Stimulated activated CD4-positive, alpha-beta T cell treated with anti-CD3 and anti-CD28 coated beads, TNF-alpha, amount 100 ng/mL, for 48 hours (primary cell): ENCODE measurements at regions not wholly inside any gene's neighbourhood (a gene's known extent, or its start where the extent isn't known, plus 50 kb on each side); places are given as distances from the start of the nearest gene placed in this dataset.
"Not testable (repeated sequence)": the region's sequence is repeated elsewhere in the genome, so short reads cannot be mapped to it uniquely, and the experiment has no call there.

Experiments
- DNase-seq, 3 donors: peaks; one replicate each; pipeline ENCODE4 v3.0.0-alpha.2; 2020; ENCODE audit warnings: low read depth in 3 of 3

DNA sequence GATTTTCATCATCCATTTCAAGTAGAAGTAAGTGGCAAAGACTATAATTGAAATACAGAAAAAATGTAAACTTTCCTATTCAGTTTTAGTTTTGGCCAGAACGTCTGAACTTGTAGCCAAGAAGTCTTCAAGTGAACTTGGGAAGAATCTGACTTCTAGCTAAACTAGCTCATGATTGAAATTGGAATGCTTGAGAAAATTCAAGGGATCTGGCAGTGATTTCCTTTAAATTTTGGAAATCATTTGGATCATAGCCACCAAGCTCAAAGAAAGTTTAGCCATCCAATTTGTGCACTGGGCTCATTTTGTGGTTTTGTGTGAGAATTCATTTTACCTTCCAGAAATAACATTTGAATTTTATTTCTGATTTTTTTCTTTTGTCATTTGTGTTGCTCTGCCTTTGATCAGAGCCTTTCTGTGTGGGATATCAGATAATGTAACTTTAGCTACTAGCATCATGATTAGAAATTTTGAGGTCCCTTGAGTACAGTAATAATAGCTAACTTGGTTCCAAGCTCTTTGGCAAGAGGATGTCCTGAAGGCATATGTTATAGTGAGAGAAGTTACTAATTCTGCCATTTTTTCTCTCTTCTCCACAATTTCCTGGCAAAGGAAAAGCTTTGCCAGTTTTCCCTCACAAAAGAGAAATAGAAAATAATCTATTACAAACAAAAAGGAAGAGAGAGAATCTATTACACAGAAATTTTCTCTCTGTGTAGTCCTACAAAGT lies 2123.7 kb upstream of the RAG2 start:
- DNase-seq: no peak

DNA sequence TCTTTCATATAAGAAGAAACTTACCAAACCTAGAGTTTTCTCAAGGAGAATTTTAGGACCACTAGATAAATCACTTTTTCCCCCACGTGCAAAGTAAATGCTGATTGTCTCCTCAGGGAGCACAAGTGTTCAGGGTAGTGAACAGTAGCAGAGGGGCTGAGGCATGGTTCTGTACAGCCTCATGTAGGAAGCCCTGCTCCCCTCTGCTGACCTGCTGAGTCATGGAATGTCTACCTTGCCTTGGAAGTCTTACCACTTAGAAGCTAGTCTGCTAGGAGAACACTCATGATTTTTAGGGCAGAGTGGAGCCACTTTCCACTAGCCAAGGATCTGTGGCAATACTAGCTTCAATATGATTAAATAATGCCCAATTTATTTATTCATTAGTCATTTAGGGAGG lies 2120.6 kb upstream of the RAG2 start:
- DNase-seq: no peak

DNA sequence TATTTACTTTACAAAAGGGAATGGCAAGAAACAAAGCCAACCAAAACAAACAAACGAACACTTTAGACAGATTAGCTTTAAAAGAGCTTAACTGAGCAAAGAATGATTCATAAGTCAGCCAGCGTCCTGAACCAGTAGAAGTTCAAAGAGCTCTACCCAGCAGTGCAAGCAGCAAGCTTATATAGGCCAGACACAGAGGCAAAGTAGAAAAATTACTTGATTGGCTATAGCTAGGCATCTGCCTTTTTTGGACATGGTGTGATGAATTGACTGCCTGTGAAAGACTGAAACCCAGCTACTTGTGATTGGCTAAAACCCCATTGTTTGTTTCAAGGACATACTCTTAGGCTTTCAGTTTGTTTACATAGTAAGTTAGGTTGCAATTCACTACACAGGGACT lies 2120.0 kb upstream of the RAG2 start:
- DNase-seq: no peak

DNA sequence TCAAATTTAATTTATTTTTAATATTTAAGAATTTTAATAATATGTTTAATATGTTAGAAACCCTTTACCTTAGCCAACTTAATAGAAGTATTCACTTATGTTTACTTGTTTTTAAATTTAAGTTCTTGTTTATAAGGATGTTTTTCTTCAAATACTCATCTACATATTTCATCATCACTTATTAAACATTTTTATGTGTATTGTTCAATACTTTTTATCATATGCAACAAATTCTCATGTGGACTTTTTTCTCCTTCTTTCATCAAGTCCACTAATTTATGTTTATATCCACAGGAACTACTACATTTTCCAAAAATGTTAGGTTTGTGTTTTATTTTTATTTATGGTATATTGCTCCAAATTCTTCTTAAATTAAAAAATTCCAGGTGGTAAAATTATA lies 2113.1 kb upstream of the RAG2 start:
- DNase-seq: no peak

DNA sequence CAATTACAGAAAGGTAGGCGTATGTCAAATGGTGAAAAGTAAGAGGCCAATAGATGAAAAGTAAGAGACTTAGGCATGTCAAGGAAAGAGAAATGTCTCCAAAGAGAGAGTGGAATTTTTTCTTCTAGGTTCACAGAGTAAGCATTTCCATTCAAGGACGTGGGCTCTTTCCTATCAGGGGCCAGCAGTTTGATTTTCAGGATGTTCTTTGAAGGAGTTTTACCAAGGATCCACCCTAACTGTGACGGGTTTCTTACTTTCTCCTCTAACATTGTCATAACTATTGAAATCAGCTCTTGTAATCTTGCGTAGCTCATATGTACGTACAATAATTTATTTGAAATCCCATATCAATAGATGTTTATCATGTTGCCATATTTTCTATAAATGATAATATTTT lies 2112.2 kb upstream of the RAG2 start:
- DNase-seq: no peak

DNA sequence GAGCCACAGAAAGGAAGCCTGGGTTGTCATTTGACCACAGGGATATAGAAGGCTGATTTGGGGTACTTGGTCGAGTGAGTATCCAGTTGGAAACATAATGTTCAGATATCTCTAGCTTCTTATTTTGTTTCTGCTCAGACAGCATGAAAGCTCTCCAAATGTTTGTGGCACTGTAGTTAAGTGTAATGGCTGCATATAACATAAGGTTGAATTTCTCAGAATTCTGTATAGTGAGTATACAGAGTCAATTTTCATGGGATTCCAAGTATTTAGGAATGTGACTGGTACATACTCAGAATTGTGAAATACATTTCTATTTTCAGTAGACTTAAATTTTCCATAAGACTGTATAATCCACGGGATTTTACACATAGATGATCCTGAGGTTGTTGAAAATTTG lies 2102.1 kb upstream of the RAG2 start:
- DNase-seq: no peak

DNA sequence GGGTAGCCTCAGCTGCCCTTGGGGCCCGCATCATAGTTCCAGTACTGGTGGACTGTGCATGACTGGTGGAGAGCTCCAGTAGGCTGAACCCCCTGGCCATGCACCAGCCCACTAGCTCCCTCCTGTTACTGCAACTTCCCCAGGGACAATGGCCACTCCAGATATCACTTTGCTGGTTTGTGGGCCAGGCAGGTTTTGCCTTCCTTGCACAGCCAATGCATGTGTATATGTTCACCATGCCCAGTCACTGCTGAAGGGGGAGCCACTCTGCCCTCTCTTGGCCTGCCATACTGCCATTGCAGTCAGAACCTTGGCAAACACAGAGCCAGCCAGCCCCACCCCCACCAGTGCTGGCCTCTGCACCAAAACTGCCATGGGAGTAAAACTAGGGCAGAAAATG lies 2095.3 kb upstream of the RAG2 start:
- DNase-seq: no peak

DNA sequence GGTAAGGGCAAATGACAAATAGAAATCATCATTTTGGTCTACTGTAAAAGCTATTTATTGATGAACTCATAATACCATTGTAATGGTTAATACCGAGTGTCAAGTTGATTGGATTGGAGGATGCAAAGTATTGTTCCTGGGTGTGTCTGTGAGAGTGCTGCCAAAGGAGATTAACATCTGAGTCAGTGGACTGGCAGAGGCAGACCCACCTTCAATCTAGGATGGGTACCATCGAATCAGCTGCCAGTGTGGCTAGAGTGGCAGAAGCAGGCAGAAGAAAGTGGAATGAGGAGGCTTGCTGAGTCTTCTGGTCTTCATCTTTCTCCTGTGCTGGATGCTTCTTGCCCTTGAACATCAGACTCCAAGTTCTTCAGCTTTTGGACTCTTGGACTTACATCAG lies 2092.2 kb upstream of the RAG2 start:
- DNase-seq: not testable (repeated sequence)

DNA sequence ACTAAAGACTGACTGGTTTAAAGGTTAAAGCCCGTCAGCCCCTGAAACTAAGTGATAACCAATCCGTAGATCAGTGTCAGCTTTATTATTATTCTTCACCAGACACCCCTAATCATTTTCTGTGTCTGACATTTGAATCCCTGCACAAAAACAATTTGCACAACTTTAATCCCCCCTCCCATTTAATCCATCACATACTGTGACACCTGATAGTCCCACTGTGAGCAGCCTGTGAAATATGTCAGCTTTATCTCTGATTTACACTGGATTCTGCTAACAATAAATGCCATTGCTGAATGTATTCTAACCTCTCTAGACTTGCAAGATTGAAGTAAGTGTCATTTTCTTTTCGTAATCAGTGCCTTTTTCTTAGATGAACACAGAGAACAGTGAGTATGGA lies 2089.0 kb upstream of the RAG2 start:
- DNase-seq: no peak

DNA sequence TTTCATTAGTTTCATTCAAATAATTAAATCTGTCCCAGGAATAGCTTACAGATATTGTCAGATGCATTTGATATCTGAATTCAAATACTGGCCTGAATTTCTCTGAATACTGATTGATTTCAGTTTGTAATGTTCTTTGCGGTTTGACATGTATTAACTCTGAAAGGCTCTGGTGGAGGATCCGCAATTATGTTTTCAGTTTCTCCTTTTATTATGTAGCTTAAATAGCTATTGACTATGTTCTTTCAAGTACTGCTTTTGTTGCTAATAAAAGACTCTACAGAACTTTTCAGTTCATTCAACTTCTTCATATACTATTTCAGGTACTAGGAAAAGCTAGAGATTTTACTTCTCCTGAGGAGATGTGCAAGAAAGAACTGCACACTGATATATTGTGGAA lies 2085.4 kb upstream of the RAG2 start:
- DNase-seq: no peak

DNA sequence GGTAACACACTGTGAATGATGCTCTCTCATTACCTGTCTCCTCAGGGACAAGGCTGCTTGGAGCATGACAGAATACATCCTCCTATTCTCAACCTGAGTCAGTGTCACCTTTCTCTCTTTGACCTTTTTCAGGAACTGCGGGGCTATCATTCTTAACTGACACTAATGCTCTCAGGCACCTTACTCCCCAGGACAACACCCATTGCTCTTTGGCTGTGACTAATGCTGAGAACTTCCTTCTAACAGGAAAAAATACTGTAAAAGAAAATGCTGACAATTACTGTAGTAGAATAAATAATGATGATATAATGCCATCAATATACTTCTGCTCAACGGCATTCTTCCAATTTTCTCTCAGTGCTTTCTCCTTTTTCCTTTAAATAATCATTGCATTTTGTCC lies 2082.7 kb upstream of the RAG2 start:
- DNase-seq: no peak

DNA sequence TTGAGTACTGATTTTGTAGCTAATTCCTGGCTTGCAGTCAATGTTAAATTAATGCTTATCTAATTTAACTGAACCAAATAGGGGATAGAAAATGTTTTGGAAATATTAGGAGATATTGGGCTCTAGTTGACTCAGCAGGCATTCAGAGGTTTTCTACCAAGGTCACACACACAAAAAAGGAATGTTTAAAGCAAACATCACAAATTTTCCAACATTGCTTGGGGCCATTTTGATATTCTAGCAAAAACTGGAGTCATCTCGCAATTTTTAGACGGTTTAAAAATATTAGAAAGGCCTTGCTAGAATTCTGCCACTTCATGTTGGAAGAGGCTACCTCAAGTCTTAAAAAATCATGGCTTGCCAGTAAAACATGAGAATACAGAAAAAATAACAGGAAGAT lies 2082.1 kb upstream of the RAG2 start:
- no peak for DNase-seq

DNA sequence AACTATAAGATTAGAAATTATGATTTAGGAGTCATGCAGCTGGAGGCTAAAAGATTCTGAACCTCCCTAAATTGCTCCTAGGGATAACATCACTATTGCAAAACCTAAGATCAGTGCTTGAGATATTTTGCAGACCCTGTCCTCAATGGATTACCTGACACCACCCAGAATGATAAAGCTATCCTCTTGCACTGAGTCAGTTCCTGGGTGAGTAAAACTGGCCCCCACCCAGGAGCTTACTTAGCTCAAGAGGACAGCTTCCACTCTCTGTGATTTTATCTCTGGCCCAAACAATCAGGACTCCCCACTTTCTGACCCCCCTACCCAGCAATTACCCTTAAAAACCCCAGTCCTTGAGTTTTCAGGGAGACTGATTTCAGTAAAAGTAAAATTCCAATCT lies 2074.4 kb upstream of the RAG2 start:
- no peak for DNase-seq

DNA sequence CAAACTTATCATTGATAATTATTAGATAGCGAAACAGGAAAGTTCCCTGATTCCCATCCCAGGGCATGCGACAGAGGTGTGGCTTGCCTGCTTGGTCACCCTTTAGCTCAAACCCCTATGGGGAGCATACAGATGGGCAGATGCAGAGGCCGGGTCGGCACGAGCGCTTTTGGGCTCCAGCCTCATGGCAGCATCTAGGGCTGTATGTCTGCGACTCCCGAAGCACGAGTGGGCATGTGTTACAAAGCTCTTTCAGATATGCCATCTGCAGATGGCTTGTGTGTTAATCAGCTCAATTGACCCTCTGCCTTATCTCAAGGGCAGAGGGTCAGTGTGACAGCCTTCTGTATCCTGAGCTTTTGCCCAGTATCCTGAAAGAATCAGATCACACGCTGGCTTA lies 2069.3 kb upstream of the RAG2 start:
- no peak for DNase-seq

DNA sequence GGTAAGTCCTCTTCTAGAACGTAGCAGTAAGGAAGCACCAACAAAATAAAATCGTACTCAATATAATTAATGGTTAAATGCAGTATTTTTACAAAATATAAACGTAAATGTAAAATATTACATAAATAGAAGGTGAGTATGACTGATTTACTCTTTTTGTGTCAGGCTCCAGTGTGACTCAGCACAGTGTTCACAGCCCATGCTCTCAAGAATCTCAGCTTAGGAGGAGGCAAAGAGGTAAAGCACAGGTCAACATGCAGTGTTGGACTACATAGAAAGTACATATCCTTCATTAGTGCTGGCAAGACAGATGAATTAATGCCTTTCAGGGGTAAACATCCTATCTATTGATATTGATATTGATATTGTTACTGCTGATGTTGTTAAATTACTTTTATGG lies 2050.6 kb upstream of the RAG2 start:
- DNase-seq: no peak

DNA sequence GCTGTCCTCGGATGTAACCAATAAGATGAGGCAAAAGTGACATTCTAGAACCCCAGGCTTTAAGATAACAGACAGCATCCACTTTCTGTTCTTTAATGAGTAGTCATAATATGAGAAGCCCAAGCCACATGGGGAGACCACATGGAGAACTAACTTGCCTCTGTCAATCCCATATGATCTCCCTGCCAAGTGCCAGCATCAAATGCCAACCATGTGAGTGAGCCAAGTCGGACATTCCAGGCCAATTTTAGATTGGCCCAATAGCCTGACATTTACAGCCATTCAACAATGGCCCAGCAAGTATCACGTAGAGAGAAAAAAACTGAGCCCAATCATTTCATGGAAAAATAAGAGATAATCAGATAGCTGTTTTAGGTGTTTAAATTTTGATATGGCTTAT lies 2048.3 kb upstream of the RAG2 start:
- no peak for DNase-seq

DNA sequence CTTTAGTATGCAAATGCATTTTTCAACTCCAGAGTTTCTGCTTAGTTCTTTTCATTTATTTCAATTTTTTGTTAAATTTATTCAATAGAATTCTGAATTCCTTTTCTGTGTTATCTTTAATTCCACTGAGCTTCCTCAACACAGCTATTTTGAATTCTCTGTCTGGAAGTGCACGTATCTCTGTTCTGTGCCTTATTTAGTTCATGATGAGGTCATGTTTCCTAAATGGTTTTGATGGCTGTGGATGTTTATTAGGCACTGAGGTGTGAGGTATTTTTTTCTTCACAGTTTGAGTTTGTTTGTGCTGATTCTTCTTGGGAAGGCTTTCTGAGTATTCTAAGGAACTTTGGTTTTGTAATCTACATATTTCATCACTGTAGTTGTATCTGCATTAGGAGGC lies 2042.8 kb upstream of the RAG2 start:
- no peak for DNase-seq

DNA sequence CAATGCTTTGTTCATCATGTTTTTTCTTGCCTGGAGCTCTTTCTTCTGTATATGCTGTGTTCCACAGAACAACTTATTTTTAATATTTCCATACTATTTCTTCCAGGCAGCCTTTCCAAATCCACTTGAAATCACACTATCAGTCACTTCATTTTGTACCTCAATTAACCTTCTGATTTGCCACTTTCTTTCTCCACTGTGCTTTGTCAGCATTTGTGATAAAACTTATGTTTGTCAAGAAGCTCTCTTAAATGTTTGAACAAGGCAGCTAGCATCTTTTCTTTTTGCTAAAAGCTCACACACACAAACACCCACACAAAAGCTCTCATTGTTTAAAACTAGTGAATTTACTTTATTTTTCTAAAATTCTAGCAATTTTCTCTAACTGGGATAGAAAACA lies 2014.7 kb upstream of the RAG2 start:
- no peak for DNase-seq

DNA sequence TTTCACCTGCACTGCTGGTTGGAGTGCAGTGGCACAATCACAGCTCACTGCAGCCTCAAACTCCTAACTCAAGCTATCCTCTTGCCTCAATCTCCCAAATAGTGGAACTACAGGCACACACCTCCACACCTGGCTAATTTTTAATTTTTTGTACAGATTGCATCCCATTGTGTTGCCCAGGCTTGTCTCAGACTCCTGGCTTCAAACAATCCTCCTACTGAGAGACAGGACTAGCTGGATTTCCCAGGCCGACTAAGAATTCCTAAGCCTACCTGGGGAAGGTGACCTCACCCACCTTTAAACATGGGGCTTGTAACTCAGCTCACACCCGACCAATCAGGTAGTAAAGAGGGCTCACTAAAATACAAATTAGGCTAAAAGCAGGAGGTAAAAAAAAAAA lies 2003.3 kb upstream of the RAG2 start:
- not testable (repeated sequence) for DNase-seq

DNA sequence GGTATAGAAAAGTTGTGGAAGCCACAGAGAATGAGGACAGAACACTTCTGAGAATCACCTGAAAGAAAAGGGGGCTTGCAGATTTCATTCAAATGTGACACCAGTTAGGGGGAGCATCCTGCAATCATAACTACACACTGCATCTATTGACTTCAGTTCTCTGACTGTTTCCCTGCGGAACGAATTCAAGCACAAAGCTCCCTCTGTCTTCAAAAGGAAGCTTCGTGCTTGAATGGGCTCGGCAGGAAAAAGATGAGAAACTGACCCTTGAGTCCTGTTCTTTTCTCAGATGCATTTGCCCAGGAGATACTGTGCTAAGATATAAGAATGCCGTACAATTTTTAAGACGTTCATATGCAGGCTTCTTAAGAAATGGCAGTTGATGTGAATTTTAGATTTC lies 2000.4 kb upstream of the RAG2 start:
- DNase-seq: no peak

DNA sequence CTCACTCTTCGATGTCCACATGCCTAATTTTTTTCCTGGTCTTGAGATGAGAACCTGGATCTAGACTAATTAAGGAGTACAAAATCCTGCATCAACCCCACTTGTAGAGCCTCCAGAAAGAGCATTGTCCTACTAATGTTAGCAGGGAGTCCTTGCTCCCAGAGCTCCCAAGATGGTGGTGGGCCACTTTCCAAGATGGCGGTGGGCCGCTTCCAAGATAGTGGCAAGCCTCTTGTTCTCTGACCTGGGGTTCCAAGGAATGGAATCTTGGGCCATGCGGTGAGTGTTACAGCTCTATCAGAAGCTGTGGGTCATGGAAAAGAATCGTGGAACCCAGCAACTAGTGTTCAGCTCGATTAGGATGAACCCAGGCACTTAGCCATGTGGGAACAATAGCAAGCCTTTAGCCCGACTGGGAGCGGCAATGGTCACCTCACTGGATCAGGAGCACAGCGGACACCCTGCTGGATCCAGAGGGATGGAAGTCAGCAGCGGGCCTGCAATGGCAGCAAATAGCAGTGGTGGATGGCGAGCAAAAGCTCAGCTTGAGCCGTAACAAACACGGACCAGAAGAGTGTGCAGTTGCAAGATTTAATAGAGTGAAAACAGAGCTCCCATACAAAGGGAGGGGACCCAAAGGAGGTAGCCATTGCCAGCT lies 1997.5 kb upstream of the RAG2 start:
- not testable (repeated sequence) for DNase-seq

DNA sequence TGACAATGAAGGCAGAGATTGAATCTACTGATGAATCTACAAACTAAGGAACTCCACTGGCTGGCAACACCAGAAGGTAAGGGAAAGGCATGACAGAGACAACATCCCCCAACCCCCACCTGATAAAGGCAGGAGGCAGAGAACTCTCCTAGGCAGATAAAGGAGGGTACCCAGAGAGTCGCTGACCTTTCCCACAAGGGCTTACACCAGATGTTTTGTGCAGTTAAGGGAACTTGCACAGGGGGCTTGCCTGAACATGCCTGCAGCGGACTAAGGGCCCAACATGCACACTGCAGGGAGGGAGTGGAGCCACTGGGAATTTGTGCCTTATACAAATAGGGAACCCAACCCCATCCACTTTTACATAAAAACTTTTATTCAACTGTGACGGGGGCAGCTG lies 1996.9 kb upstream of the RAG2 start:
- no peak for DNase-seq

DNA sequence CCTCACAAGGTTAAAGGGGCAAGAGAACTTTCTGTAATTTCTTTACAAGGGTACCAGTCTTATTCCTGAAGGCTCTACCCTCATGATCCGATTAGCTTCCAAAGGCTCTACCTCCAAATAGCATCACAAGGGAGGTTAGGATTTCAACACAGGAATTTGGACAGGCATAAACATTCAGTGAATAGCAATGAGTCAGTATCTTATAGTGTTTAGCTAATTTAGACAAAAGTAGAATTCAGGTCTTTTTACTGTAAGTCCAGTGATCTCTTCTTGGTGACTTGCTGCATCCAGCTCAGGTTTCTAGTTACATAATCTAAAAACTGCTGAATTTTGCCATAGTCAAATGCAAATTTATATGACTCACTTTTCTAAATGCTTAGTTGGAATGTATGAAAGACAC lies 1995.6 kb upstream of the RAG2 start:
- DNase-seq: no peak

DNA sequence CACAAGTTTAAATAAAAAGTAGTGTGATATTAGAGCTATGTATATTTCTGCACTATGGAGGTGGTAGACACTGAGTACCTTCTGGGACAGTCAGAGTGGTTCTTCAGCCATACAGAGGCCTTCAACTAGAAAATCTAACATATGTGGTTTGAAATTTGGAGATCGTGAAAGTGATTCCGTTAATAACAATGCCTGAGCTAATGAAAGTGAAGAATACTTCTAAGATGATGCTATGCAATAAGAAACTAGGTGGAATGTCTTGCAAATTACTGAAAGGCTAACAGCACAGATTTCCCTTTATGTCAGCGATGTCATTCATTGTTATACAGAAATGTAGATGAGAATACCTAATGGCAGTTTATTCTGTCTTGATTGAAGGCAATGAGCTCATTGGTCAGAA lies 1984.7 kb upstream of the RAG2 start:
- no peak for DNase-seq
